SK-N-SH (cell line): ENCODE measurements at regions not wholly inside any gene's neighbourhood (a gene's known extent, or its start where the extent isn't known, plus 50 kb on each side); places are given as distances from the start of the nearest gene placed in this dataset.
"Not testable (repeated sequence)": the region's sequence is repeated elsewhere in the genome, so short reads cannot be mapped to it uniquely, and the experiment has no call there.

Experiments used
- CTCF ChIA-PET: fragments of 300-600, 350-600 bp; formaldehyde crosslinking; extraction: SDS; loops from one replicate; lab custom pipeline; 2021; lab: Yijun Ruan, JAX
- POLR2A ChIA-PET: fragments of 350-600 bp; sonication (Branson Sonifier 250); formaldehyde crosslinking; extraction: SDS; loops from one replicate; lab custom pipeline; 2020; ENCODE audit warnings: antibody characterized with exemption, inconsistent platforms; lab: Yijun Ruan, JAX
- DNase-seq: peaks from one replicate; pipeline ENCODE4 v3.0.0; 2012
- H2AFZ ChIP-seq: fragments of 200-600 bp; sonication (generic); 2 replicates; pipeline ENCODE4 v1.8.1; 2016; ENCODE audit warnings: antibody characterized with exemption, mild to moderate bottlenecking, low read depth
- H3F3A ChIP-seq: fragments of 200-600 bp; sonication (generic); replicated peaks from 2 replicates; pipeline ENCODE3; 2016; ENCODE audit warnings: antibody characterized with exemption, mild to moderate bottlenecking; ENCODE audit not compliant: insufficient read depth
- H3K27ac ChIP-seq, 2 experiments: fragments of 200-500 bp in 1 of 2; fragments of 200-600 bp in 1 of 2; sonication (Bioruptor generic) in 1 of 2; sonication (generic), shearing (Covaris generic) in 1 of 2; 2 replicates each; pipeline versions ENCODE4 v1.5.1 to v1.6.1; 2014 to 2016; ENCODE audit warnings: low read depth in 2 of 2, inconsistent platforms in 1 of 2, low read length in 1 of 2, mild to moderate bottlenecking in 1 of 2, mixed read lengths in 1 of 2
- H3K27me3 ChIP-seq: fragments of 200-600 bp; sonication (generic), shearing (Covaris generic); 2 replicates; pipeline ENCODE4 v1.6.1; 2016; ENCODE audit warnings: mixed run types; ENCODE audit not compliant: insufficient read depth
- H3K36me3 ChIP-seq, 2 experiments: fragments of 200-500 bp in 1 of 2; fragments of 200-600 bp in 1 of 2; sonication (Bioruptor generic) in 1 of 2; sonication (generic) in 1 of 2; replicated peaks in 1 of 2; 2 replicates each; pipeline versions ENCODE3 to v1.5.1; 2014 to 2016; ENCODE audit warnings: low read length in 1 of 2, mild to moderate bottlenecking in 1 of 2; ENCODE audit not compliant: insufficient read depth in 2 of 2, control insufficient read depth in 1 of 2
- H3K4me1 ChIP-seq, 2 experiments: fragments of 200-500 bp in 1 of 2; fragments of 200-600 bp in 1 of 2; sonication (Bioruptor generic) in 1 of 2; sonication (generic), shearing (Covaris generic) in 1 of 2; 2 replicates each; pipeline versions ENCODE4 v1.5.1 to v1.6.1; 2014 to 2016; ENCODE audit warnings: low read depth in 1 of 2, low read length in 1 of 2, mixed run types in 1 of 2; ENCODE audit not compliant: insufficient read depth in 2 of 2, control insufficient read depth in 1 of 2
- H3K4me2 ChIP-seq: fragments of 200-600 bp; sonication (generic), shearing (Covaris generic); 2 replicates; pipeline ENCODE4 v1.6.1; 2017; ENCODE audit warnings: mixed run types
- H3K4me3 ChIP-seq, 2 experiments: fragments of 200-500 bp in 1 of 2; fragments of 200-600 bp in 1 of 2; sonication (Bioruptor generic) in 1 of 2; sonication (generic), shearing (Covaris generic) in 1 of 2; 2 replicates each; pipeline versions ENCODE4 v1.5.1 to v1.8.1; 2014 to 2016; ENCODE audit warnings: low read depth in 2 of 2, inconsistent platforms in 1 of 2, low read length in 1 of 2, mild to moderate bottlenecking in 1 of 2, mixed read lengths in 1 of 2, moderate library complexity in 1 of 2
- H3K79me2 ChIP-seq: fragments of 200-600 bp; sonication (generic); 2 replicates; pipeline ENCODE4 v1.8.1; 2017; ENCODE audit warnings: mild to moderate bottlenecking; ENCODE audit not compliant: insufficient read depth
- H3K9ac ChIP-seq: fragments of 200-600 bp; sonication (generic); 2 replicates; pipeline ENCODE4 v1.6.1; 2017; ENCODE audit warnings: mixed run types
- H3K9me2 ChIP-seq: fragments of 200-600 bp; sonication (generic); 2 replicates; pipeline ENCODE4 v1.6.1; 2017; ENCODE audit warnings: mixed run types
- H3K9me3 ChIP-seq: fragments of 200-600 bp; sonication (generic); 2 replicates; pipeline ENCODE4 v1.6.1; 2017; ENCODE audit warnings: mixed run types, mild to moderate bottlenecking, moderate library complexity
- H4K20me1 ChIP-seq: fragments of 200-600 bp; sonication (generic); 2 replicates; pipeline ENCODE4 v1.6.1; 2017; ENCODE audit warnings: mild to moderate bottlenecking, mixed run types; ENCODE audit not compliant: insufficient read depth
- CHD2 ChIP-seq: fragments of 150-350 bp; IDR thresholded peaks from 2 replicates; pipeline ENCODE4 v1.6.1; 2018; ENCODE audit warnings: low read length; ENCODE audit not compliant: partially characterized antibody
- EZH2phosphoT487 ChIP-seq: fragments of 200-600 bp; sonication (generic); IDR thresholded peaks from 2 replicates; pipeline ENCODE4 v1.6.1; 2017; ENCODE audit warnings: low read depth, mixed run types, mild to moderate bottlenecking, antibody characterized with exemption, moderate library complexity, borderline replicate concordance
- FOSL2 ChIP-seq: IDR thresholded peaks from 2 replicates; pipeline ENCODE4 v1.4.0; 2012; ENCODE audit warnings: low read depth, mild to moderate bottlenecking, moderate library complexity, borderline replicate concordance
- GATA2 ChIP-seq: sonication (generic); formaldehyde crosslinking; IDR thresholded peaks from 2 replicates; pipeline ENCODE4 v1.5.0; 2020; ENCODE audit warnings: mild to moderate bottlenecking, missing genetic modification reagents
- RXRA ChIP-seq: IDR thresholded peaks from 2 replicates; pipeline ENCODE4 v1.4.0; 2012; ENCODE audit warnings: low read depth, mild to moderate bottlenecking, borderline replicate concordance
- SIN3A ChIP-seq: IDR thresholded peaks from 2 replicates; pipeline ENCODE4 v1.6.1; 2012; ENCODE audit warnings: low read depth, mild to moderate bottlenecking, low read length, moderate library complexity, borderline replicate concordance
- SMC3 ChIP-seq: IDR thresholded peaks from 2 replicates; pipeline ENCODE4 v1.6.1; 2012; ENCODE audit warnings: low read depth, low read length, improper control_type of control experiment
- TEAD4 ChIP-seq: IDR thresholded peaks from 2 replicates; pipeline ENCODE4 v1.4.0; 2012; ENCODE audit warnings: mild to moderate bottlenecking, borderline replicate concordance; ENCODE audit not compliant: insufficient read depth
- WGBS: methylation state at CpG from one replicate; pipeline ENCODE4 v1.1.6; 2017; ENCODE audit warnings: low lambda C conversion rate; 5-methylcytosine and 5-hydroxymethylcytosine counted together
- TF ChIP-seq, protein P1 (sequence below): fragments of 200-600 bp; sonication (generic); IDR thresholded peaks from 2 replicates; pipeline ENCODE4 v1.6.1; 2017; ENCODE audit warnings: antibody characterized with exemption, mild to moderate bottlenecking, moderate library complexity
- TF ChIP-seq, protein P2 (sequence below): IDR thresholded peaks from 2 replicates; pipeline ENCODE4 v1.4.0; 2012; ENCODE audit warnings: low read depth, borderline replicate concordance
- TF ChIP-seq, protein P3 (sequence below): fragments of 150-350 bp; IDR thresholded peaks from 2 replicates; pipeline ENCODE4 v1.6.1; 2017; ENCODE audit warnings: antibody characterized with exemption, low read length, low read depth, borderline replicate concordance
- TF ChIP-seq, protein P4 (sequence below): IDR thresholded peaks from 2 replicates; pipeline ENCODE4; 2012
- TF ChIP-seq, protein P5 (sequence below): IDR thresholded peaks from 2 replicates; pipeline ENCODE4 v1.4.0; 2012; ENCODE audit warnings: low read depth, borderline replicate concordance

DNA sequence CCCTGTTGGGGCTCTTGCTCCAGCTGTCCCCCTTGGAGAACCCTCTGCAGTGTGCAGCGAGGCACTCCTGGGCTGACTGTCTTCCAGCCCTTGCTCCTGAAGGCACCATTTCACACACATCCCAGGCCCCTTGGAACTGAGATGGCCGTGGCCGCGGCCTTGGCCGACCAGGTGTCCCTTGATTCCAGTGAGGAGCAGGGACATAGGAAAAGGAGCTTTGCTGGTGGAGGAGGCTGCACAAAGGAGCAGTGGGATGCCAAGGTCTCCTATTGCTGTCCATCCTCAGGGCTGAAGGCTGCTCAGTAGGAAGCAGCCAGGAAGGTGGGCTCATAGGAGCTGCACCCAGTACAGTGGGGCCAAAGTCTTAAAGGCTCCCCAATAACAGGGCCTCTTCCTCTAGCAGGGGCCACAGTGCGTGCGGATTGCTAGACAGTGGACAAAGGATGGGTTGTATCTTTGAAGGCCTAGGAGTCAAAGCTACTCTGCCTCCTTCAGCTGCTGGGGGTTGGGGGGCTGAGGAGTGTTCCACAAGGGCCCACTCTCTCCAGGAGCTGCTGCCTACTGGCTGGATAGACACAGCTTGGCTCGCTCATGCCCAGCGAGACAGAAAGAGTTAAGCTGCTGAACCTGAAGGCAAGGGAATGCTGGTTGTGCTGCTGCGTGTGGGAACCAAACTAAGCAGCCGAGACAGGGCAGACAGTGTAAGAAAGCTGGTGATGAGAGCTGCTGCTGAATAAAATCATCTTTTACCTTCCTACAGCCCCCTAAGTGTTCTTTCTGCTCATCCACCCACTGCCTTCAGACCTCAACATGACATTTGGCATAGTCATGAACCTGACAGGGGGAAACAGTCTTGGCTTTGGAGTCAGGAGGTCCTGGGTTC is 891.9 kb upstream of the ZNF722 start:
- H3K9me2 ChIP-seq: no peaks in the 10 kb centered on the region; the same call in 1 of the 2 replicates
- no peaks in the 10 kb centered on the region for H3F3A ChIP-seq
- no peak for DNase-seq
- H3K4me2 ChIP-seq: no peak overlapping the region
- TF ChIP-seq TEAD4 (no peak), EZH2phosphoT487 (no peak), RXRA (no peak), SIN3A (no peak), CHD2 (no peak), FOSL2 (no peak), GATA2 (no peak), SMC3 (no peak)
- TF ChIP-seq, protein P1, sequence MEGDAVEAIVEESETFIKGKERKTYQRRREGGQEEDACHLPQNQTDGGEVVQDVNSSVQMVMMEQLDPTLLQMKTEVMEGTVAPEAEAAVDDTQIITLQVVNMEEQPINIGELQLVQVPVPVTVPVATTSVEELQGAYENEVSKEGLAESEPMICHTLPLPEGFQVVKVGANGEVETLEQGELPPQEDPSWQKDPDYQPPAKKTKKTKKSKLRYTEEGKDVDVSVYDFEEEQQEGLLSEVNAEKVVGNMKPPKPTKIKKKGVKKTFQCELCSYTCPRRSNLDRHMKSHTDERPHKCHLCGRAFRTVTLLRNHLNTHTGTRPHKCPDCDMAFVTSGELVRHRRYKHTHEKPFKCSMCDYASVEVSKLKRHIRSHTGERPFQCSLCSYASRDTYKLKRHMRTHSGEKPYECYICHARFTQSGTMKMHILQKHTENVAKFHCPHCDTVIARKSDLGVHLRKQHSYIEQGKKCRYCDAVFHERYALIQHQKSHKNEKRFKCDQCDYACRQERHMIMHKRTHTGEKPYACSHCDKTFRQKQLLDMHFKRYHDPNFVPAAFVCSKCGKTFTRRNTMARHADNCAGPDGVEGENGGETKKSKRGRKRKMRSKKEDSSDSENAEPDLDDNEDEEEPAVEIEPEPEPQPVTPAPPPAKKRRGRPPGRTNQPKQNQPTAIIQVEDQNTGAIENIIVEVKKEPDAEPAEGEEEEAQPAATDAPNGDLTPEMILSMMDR: no peak
- TF ChIP-seq, protein P2, sequence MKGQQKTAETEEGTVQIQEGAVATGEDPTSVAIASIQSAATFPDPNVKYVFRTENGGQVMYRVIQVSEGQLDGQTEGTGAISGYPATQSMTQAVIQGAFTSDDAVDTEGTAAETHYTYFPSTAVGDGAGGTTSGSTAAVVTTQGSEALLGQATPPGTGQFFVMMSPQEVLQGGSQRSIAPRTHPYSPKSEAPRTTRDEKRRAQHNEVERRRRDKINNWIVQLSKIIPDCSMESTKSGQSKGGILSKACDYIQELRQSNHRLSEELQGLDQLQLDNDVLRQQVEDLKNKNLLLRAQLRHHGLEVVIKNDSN: no peak
- TF ChIP-seq, protein P3, sequence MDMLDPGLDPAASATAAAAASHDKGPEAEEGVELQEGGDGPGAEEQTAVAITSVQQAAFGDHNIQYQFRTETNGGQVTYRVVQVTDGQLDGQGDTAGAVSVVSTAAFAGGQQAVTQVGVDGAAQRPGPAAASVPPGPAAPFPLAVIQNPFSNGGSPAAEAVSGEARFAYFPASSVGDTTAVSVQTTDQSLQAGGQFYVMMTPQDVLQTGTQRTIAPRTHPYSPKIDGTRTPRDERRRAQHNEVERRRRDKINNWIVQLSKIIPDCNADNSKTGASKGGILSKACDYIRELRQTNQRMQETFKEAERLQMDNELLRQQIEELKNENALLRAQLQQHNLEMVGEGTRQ: no peak
- TF ChIP-seq, protein P4, sequence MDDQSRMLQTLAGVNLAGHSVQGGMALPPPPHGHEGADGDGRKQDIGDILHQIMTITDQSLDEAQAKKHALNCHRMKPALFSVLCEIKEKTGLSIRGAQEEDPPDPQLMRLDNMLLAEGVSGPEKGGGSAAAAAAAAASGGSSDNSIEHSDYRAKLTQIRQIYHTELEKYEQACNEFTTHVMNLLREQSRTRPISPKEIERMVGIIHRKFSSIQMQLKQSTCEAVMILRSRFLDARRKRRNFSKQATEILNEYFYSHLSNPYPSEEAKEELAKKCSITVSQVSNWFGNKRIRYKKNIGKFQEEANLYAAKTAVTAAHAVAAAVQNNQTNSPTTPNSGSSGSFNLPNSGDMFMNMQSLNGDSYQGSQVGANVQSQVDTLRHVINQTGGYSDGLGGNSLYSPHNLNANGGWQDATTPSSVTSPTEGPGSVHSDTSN: no peak
- TF ChIP-seq, protein P5, sequence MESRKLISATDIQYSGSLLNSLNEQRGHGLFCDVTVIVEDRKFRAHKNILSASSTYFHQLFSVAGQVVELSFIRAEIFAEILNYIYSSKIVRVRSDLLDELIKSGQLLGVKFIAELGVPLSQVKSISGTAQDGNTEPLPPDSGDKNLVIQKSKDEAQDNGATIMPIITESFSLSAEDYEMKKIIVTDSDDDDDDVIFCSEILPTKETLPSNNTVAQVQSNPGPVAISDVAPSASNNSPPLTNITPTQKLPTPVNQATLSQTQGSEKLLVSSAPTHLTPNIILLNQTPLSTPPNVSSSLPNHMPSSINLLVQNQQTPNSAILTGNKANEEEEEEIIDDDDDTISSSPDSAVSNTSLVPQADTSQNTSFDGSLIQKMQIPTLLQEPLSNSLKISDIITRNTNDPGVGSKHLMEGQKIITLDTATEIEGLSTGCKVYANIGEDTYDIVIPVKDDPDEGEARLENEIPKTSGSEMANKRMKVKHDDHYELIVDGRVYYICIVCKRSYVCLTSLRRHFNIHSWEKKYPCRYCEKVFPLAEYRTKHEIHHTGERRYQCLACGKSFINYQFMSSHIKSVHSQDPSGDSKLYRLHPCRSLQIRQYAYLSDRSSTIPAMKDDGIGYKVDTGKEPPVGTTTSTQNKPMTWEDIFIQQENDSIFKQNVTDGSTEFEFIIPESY: no peak
- H3K4me3 ChIP-seq: no peak overlapping the region
- H2AFZ ChIP-seq: no peak overlapping the region
- WGBS: 14% methylated on average over 11 of the region's 11 CpGs
- H3K27me3 ChIP-seq: no peaks in the 10 kb centered on the region
- H3K36me3 ChIP-seq: no peaks in the 10 kb centered on the region
- no peaks in the 10 kb centered on the region for H4K20me1 ChIP-seq
- H3K79me2 ChIP-seq: no peaks in the 10 kb centered on the region
- no peak overlapping the region for H3K9ac ChIP-seq
- POLR2A ChIA-PET: no interaction called here
- H3K9me3 ChIP-seq: peaks cover 10% of the 10 kb centered on the region; the same call in 1 of the 2 replicates
- CTCF ChIA-PET: no interaction called here
- no peaks in the 10 kb centered on the region for H3K4me1 ChIP-seq
- no peak overlapping the region for H3K27ac ChIP-seq

DNA sequence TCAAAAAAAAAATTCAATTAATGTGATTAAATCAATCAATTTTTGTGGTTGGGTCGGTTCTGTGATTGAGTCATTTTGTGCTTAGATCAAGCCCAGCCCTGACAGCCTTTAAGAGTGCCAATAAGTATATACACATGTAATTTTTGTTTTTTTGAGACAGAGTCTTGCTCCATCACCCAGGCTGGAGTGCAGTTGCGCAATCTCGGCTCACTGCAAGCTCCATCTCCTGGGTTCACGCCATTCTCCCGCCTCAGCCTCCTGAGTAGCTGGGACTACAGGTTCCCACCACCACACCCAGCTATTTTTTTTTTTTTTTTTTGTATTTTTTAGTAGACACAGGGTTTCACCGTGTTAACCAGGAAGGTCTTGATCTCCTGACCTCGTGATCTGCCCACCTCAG is 887.1 kb upstream of the ZNF722 start:
- H3K4me2 ChIP-seq, DNase-seq, H3K4me1 ChIP-seq, H3K27me3 ChIP-seq, H2AFZ ChIP-seq, H4K20me1 ChIP-seq, H3K36me3 ChIP-seq, POLR2A ChIA-PET, H3K4me3 ChIP-seq, H3F3A ChIP-seq, H3K9me2 ChIP-seq, H3K79me2 ChIP-seq, H3K27ac ChIP-seq, H3K9ac ChIP-seq, CTCF ChIA-PET: not testable (repeated sequence)
- WGBS: under 1% methylated on average over 7 of the region's 7 CpGs
- peaks cover 16% of the 10 kb centered on the region for H3K9me3 ChIP-seq
